HG03066 (cell line): ENCODE measurements at regions not wholly inside any gene's neighbourhood (a gene's known extent, or its start where the extent isn't known, plus 50 kb on each side); places are given as distances from the start of the nearest gene placed in this dataset.

Experiments used
- ATAC-seq: cut with Tn5 transposase; IDR thresholded peaks from one replicate; pipeline ENCODE4 v1.9.1; 2021; ENCODE audit warnings: low read depth; ENCODE audit not compliant: unreplicated experiment

DNA sequence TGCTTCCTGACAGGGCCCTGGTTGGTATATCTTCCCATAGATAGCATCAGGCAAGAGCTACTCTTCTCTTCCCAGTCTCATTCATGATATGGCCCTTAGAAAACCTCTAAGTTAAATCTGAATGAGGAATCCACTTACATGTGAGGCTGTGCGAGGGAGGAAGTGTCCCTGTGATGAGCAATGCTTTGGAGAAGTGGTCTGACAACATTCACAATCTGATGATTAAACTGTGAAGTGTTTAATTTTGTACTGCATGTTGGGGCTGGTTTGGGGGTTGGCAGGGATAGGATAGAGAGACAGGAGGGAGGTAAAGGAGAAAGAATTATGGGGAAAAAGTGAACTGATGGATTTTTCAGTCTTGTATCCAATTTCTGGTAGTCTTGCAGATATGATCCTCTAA lies 421.2 kb upstream of the DAB1 start:
- no peak for ATAC-seq

- no peak for ATAC-seq
Observed at GRCh38 chr1:57844382-57844980, 420.6 kb upstream of the DAB1 start.

DNA sequence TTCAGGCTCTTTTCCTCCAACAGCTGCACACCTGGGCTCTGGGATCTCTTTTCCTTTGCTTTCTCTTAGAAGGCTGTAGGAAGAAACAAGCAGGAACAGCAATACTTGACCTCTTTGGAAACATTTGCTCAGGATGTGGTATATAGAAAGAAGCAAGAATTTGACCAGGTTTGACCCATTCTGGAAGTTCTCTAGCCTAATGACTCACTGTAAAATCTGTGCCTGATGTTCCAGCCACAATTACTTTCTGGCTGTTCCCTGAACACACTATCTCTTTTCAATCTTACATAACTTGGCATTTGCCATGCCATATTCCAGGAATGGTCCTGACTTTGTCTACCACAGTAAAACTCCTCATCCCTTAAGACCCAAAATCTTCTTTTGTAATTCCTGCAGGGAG lies 419.9 kb upstream of the DAB1 start:
- ATAC-seq, result no peak

- ATAC-seq, result no peak
Observed at GRCh38 chr1:57839526-57839925, 415.7 kb upstream of the DAB1 start.

DNA sequence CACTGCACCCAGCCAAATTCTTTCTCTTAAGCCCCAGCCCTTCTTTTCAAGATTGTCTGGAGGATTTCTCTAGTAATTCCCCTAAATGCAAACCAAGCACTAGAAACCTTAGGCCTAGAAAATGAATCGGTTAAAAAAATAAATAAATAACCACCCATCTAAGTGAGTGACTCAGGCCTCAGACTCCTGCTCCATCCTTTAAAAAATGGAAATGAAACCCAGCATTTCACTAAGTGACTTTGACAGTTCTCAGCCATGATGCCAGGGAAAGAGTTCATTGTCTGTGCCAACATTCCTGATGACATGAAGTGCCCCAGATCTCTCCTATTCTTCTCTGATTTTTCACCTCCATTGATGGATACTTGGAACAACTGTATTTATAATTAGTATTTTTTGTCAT lies 415.2 kb upstream of the DAB1 start:
- no peak for ATAC-seq

- ATAC-seq, result no peak
Observed at GRCh38 chr1:57835620-57836019, 411.8 kb upstream of the DAB1 start.

DNA sequence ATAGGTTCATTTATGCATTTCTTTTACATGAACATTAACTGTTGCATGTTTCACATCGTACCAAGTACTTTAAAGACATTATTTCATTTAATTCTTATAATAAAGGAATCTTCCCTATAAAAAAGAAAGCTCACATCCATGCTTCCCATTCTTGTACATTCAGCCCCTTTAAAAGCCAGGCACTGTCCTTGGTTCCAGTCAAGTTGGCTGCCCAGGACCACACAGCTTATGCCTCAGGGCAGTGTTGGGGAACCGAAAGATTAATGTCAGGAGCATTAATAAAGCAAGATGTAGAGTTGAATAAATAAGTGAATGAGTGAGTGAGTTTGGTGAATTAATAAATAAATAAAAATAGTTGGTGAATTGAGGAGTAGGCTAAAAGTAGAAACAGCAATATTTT lies 409.4 kb upstream of the DAB1 start:
- no peak for ATAC-seq

DNA sequence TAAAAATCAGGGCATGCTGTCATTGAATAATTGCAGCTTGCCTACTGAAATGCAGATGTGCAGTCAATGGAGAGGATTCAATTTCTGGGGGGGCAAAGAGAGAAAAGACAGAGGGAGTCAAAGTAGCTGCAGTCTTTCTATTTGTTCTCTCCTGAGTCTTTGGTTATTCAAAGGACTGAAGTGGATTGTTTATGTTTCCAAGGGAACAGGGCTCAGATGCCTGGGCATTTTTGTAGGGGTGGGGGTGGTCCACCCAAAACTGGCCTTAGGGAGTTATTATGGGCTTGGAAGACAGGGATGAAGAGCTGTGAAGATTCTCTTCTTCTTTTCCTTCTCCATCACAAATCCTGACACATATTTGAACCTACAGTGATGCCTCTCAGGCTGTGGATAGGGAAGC lies 408.8 kb upstream of the DAB1 start:
- ATAC-seq, result no peak

DNA sequence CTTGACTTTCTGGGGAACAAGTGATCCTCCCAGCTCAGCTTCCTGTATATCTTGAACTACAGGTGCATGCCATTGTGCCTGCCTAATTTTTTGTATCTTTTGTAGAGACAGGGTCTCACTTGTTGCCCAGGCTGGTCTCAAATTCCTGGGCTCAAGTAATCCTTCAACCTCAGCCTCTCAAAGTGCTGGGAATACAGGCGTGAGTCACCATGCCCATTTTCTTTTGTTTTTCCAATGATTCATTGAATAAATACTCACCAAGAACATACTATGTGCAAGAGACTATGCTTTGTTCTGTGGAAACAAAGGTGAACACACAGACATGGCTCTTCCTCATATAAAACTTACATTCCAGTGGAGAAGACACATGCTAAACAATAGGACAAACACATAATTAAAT lies 407.8 kb upstream of the DAB1 start:
- ATAC-seq, result no peak

DNA sequence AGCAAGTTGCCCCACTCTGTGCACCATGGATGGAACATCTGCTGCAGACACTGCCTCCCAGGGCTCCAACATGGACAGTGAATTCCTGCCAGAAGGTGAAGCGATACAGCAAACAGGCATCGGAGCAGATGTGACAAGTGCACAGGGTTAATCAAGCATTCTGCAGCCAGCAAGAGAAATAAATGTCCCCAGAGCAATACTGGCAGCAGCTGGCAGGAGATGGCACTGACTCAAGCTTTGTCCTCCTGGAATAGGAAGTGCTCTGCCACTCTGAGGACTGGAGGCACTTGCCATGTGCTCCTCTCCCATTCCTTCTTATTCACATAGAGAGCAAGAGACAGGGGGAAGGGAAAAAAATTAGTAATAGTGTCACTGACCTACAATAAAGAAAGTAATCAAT lies 402.7 kb upstream of the DAB1 start:
- no peak for ATAC-seq

DNA sequence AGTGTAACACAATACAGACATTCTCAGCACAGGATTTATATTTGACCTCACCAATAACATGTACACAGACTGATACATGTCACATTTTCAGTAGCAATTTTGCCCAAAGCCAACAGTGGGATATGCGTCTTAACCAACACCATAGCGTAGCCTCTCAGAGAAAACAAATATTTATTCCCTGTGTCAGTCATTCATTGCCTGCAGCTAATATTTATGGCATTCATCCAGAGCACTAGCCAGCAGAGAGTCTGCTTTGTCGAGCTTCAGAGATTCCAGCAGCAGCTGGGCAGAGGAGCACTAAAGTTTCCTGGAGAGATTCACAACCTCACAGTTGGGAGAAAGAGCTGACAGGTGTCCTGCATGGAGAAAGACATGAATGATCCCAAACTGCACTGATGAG lies 400.7 kb upstream of the DAB1 start:
- ATAC-seq, result no peak

DNA sequence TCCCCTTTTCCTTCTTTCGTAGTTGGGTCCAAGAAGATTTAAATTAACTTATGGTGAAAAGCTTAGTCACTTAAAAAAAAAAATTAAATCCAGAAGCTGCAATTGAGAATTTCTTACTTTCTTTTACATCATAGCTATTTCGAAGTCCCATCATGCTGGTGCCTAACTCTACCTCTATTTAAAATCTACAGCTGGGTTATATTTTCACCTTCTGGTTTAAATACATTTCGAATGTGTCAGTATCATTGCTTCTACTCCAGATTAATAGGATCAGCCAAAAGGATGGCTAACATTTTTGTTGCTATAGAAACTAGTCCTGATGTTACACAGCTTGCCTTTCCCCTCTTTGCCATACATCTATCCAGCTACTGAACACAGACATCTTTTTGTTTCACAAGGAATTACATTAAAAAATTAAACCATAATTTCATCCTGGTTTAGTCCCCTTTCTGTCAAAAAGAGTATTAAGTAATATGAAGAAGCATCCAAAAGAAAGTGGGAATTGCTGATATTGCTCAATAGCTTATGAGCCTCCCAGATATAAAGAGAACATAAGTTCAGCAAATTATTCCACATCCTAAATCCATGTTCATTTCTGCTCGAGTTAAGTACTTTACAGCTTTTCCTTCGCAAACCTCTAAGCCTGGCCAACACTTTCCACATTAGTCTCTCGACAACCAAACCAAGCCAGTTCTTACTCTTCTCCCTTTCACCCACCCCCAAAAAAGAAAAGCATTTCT lies 396.7 kb upstream of the DAB1 start:
- no peak for ATAC-seq

GRCh38 chr1:57819893-57820292 lies 396.0 kb upstream of the DAB1 start:
- ATAC-seq, result no peak

GRCh38 chr1:57803586-57803985 lies 379.7 kb upstream of the DAB1 start:
- ATAC-seq, result no peak

GRCh38 chr1:57800376-57800775 lies 376.5 kb upstream of the DAB1 start:
- no peak for ATAC-seq

- ATAC-seq, result no peak
Observed at GRCh38 chr1:57799490-57800115, 375.7 kb upstream of the DAB1 start.

DNA sequence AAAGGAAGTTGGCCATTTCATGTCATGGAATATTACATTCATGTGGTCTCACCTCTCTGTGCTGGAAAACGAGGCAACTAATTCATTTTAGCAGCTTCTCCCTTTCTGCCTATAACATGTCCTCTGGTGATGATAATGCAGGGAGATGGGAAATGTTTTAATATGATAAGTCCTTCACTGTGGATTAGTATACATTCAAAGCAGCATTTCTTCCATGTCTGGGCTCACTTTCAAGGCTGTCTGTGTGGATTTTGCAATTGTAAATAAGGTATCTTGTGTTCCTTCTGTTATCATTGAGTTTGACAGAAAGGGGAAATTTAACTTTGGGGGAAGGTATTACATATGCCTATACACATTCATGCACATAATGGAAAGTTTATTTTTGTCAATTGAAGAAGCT lies 374.7 kb upstream of the DAB1 start:
- no peak for ATAC-seq

DNA sequence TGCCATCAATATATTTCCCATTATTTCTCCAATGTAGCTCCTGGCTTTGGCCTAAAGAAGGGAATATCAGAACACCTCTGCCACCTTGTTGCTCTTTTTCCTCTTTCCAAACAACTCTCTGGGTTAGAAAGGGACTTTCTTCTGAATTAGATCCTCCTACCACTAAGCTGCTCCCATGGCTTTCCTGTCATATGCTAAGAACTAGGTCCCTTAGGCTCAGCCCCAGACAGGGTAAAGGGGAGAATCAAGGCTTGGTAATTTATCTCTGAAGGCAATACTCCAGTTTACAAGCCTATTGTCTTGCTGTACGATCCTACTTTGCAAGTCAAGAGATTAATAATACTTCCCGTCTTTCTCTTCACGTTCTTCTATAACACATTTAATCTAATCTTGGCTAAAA lies 373.2 kb upstream of the DAB1 start:
- ATAC-seq, result no peak

DNA sequence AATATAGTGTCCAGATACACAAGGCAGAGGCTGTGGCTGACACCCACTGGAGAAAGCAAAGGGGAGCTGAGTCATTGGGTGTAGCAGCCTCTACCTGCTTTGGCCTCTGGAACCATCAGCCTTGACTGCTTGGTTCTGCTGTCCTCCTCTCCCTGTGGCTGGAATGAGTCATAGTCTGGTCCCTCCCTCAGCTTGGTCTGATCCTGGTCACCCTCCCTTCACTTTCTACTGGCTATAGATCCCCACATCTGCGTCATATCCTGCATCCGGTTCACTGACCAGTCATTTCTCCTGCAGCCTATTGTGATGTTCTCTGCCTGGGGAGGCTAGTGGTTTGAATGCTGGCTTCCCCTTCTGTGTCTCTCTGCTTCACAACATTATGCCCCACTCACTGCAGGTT lies 372.8 kb upstream of the DAB1 start:
- ATAC-seq, result no peak

- no peak for ATAC-seq
Observed at GRCh38 chr1:57795886-57796285, 372.0 kb upstream of the DAB1 start.

DNA sequence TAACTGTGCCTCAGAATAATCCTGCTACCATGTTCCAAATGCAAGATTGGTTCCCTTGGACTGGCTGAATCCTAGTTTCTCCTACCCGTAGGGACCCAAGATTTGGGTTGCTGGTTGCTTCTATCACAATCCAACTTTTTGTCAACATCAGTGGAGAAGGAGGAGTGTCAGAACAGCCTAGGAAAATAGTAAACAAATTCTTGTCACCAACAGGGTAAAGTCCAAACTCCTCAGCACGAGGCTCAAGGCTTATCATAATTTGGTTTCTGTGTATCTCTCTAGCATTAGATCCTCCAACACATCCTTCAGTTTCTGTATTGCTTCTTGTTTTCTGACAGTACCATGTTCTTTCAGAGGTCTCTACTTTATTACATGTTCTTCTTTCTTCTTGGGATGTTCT lies 370.2 kb upstream of the DAB1 start:
- no peak for ATAC-seq

GRCh38 chr1:57791497-57791896 lies 367.6 kb upstream of the DAB1 start:
- ATAC-seq, result no peak
